Kidney (tissue), 13 donors: ENCODE measurements at regions not wholly inside any gene's neighbourhood (a gene's known extent, or its start where the extent isn't known, plus 50 kb on each side); places are given as distances from the start of the nearest gene placed in this dataset.

Source experiments
- DNase-seq, 5 donors: peaks; one replicate each; pipeline ENCODE4 v3.0.0-alpha.2; 2013 to 2020
- FAIRE-seq: peaks from 2 replicates; lab custom pipeline; 2012; peaks lifted over from hg19 to GRCh38; lab: Jason Lieb, UNC
- H3K27ac ChIP-seq, 2 donors: one replicate each; pipeline ENCODE4 v1.7.0; 2013; ENCODE audit warnings: low read depth in 2 of 2, low read length in 2 of 2, inconsistent platforms in 1 of 2
- H3K27me3 ChIP-seq: one replicate; pipeline ENCODE4 v1.7.1; 2013; ENCODE audit warnings: low read length, inconsistent platforms; ENCODE audit not compliant: control insufficient read depth, insufficient read depth
- H3K36me3 ChIP-seq, 3 donors: one replicate each; pipeline versions ENCODE4 v1.7.0 to v1.7.1; 2013; ENCODE audit warnings: low read length in 3 of 3, control low read depth in 1 of 3, inconsistent platforms in 1 of 3; ENCODE audit not compliant: insufficient read depth in 3 of 3, control insufficient read depth in 2 of 3
- H3K4me1 ChIP-seq, 3 donors: one replicate each; pipeline versions ENCODE4 v1.7.0 to v1.7.1; 2013; ENCODE audit warnings: low read length in 3 of 3, inconsistent platforms in 1 of 3, low read depth in 1 of 3; ENCODE audit not compliant: control insufficient read depth in 2 of 3, insufficient read depth in 2 of 3
- H3K4me3 ChIP-seq, 3 donors: one replicate each; pipeline versions ENCODE4 v1.7.0 to v1.8.1; 2013; ENCODE audit warnings: low read length in 3 of 3, control low read depth in 1 of 3, inconsistent platforms in 1 of 3
- H3K9ac ChIP-seq, 3 donors: one replicate each; pipeline versions ENCODE4 v1.7.0 to v1.7.1; 2013; ENCODE audit warnings: low read length in 3 of 3, control low read depth in 1 of 3, inconsistent platforms in 1 of 3
- H3K9me3 ChIP-seq, 3 donors: one replicate each; pipeline versions ENCODE4 v1.7.0 to v1.7.1; 2013; ENCODE audit warnings: low read length in 3 of 3, control low read depth in 1 of 3, inconsistent platforms in 1 of 3; ENCODE audit not compliant: control insufficient read depth in 2 of 3, insufficient read depth in 1 of 3
- intact Hi-C: fragments of 100-400 bp; cut with DNase I; formaldehyde crosslinking; loops from one replicate; pipeline ENCODE4 v1.11.1; 2022
- TF ChIP-seq, protein P1 (sequence below): IDR thresholded peaks from 3 replicates; pipeline ENCODE4 v1.5.1; 2012; ENCODE audit warnings: mild to moderate bottlenecking, moderate library complexity, borderline replicate concordance; ENCODE audit not compliant: insufficient read depth; ENCODE audit errors: extremely low read depth
- donor health status: control.
- donor health status: control.
- donor health status: control.
- donor health status: control.
- donor health status: control.
- donor health status: DM: yes; HTN: yes; CAD: no.
- donor health status: Normal renal cell carcinoma (clear cell type).

DNA sequence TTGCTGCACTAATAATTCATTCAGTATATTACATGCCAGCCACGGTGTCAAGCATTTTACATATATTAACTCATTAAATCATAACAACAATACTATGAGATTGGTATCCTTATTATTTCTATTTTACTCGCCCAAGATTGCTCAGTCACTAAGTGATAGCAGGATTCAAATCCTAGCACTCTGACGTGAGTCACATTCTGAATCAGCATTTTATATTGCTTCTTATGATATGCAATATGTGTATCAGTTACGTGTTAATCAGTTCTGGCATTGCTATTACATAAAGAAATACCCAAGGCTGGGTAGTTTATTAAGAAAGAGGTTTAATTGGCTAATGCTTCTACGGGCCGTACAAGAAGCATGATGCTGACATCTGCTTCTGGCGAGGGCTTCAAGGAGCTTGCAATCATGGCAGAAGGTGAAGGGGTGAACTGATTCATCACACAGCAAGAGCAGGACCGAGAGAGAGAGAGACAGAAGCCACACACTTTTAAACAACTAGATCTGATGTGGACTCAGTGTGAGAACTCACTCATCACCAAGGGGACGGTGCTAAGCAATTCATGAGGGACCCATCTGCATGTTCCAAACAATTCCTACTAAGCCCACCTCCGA lies 166.5 kb upstream of the TMCO5A start:
- intact Hi-C loops: no loop called here
- no peak for FAIRE-seq
- TF ChIP-seq, protein P1, sequence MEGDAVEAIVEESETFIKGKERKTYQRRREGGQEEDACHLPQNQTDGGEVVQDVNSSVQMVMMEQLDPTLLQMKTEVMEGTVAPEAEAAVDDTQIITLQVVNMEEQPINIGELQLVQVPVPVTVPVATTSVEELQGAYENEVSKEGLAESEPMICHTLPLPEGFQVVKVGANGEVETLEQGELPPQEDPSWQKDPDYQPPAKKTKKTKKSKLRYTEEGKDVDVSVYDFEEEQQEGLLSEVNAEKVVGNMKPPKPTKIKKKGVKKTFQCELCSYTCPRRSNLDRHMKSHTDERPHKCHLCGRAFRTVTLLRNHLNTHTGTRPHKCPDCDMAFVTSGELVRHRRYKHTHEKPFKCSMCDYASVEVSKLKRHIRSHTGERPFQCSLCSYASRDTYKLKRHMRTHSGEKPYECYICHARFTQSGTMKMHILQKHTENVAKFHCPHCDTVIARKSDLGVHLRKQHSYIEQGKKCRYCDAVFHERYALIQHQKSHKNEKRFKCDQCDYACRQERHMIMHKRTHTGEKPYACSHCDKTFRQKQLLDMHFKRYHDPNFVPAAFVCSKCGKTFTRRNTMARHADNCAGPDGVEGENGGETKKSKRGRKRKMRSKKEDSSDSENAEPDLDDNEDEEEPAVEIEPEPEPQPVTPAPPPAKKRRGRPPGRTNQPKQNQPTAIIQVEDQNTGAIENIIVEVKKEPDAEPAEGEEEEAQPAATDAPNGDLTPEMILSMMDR: no peak
- Histone ChIP-seq H3K4me3 (no peak overlapping the region), H3K9ac (no peak overlapping the region), H3K9me3 (no peaks in the 10 kb centered on the region), H3K27me3 (no peaks in the 10 kb centered on the region), H3K27ac (no peak overlapping the region), H3K4me1 (peaks cover 0 to 4% (median 0%) of the 10 kb centered on the region in 3 donors), H3K36me3 (no peaks in the 10 kb centered on the region)
- no peak for DNase-seq

DNA sequence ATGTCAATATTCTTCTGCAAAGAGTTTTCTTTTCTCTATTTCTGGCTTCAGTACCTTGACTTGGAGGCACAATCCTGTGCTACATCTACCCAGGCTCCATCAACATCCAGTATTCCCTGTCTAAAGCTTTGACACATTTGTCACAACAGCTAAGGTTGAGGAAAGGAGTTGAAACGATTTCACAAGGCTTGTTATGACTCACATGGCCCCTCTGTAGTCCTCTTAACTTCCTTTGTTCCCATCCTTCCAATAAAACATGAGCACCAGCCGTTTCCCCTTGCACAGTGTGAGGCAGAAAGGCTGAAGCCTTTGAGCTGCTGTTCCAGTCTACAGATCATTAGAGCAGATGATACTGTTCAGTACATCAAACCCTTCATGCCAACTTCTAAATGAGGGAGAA lies 163.0 kb upstream of the TMCO5A start:
- no peaks in the 10 kb centered on the region for H3K4me1 ChIP-seq
- intact Hi-C loops: no loop called here
- no peak overlapping the region for H3K4me3 ChIP-seq
- no peak for DNase-seq
- no peaks in the 10 kb centered on the region for H3K9me3 ChIP-seq
- TF ChIP-seq, protein P1: no peak
- no peaks in the 10 kb centered on the region for H3K27me3 ChIP-seq
- no peaks in the 10 kb centered on the region for H3K36me3 ChIP-seq
- no peak overlapping the region for H3K27ac ChIP-seq
- H3K9ac ChIP-seq: no peak overlapping the region
- no peak for FAIRE-seq

DNA sequence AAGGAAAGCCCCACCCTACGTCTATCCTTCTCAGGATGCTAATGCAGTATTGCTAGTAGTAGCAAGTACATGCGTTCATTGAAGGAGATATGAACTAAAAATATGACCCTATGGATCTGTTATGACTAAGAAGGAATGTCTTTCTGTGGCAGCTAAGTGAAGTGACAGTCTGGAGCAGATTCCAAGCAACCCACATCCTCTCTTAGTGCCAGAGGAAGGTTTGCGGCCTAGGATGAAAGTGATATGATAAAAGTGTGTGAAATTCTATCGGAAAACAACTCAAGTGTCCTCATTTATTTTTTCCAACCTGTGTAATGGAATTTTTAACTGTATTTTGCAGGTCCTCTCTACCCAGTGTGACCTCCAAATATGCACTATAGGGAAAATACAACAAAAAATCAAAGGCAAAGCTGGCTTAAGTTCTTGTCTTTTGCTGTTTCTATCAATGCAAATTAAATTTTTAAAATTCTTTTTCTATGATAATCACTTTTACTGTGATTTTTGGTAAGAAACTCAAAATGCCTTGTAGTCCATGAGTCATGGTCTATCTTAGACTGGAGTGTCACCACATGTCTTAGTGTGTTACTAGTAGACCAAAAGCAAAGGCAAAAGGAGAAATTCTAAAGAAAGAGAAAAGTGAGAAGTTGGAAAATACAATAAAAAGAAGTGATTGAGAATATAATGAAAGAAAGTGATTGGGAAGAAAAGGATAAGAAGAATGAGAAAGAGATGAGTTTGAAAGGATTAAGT lies 161.2 kb upstream of the TMCO5A start:
- intact Hi-C loops: no loop called here
- Histone ChIP-seq H3K9ac (no peak overlapping the region), H3K4me1 (no peaks in the 10 kb centered on the region), H3K27me3 (no peaks in the 10 kb centered on the region), H3K9me3 (no peaks in the 10 kb centered on the region), H3K27ac (no peak overlapping the region), H3K4me3 (no peak overlapping the region), H3K36me3 (no peaks in the 10 kb centered on the region)
- DNase-seq (no peak), FAIRE-seq (no peak)
- TF ChIP-seq, protein P1: no peak
